T follicular helper cell (primary cell): ENCODE measurements at regions not wholly inside any gene's neighbourhood (a gene's known extent, or its start where the extent isn't known, plus 50 kb on each side); places are given as distances from the start of the nearest gene placed in this dataset.

Experiments used
- DNase-seq: peaks from one replicate; pipeline ENCODE4 v3.0.0-alpha.2; 2020; ENCODE audit warnings: low read depth

- DNase-seq: no peak
Observed at GRCh38 chr10:28250782-28251181, 52.1 kb downstream of the MPP7 start.

GRCh38 chr10:28250358-28250757 lies 52.5 kb downstream of the MPP7 start:
- no peak for DNase-seq

- DNase-seq: no peak
Observed at GRCh38 chr10:28249512-28249911, 53.4 kb downstream of the MPP7 start.

GRCh38 chr10:28248092-28248491 lies 54.8 kb downstream of the MPP7 start:
- DNase-seq: no peak

GRCh38 chr10:28246023-28246422 lies 56.8 kb downstream of the MPP7 start:
- no peak for DNase-seq

GRCh38 chr10:28243923-28244322 lies 58.9 kb downstream of the MPP7 start:
- no peak for DNase-seq

- DNase-seq: no peak
Observed at GRCh38 chr10:28242555-28243204, 60.2 kb downstream of the MPP7 start.

- peak; percentile 7 for DNase-seq
Observed at GRCh38 chr10:28241741-28242399, 61.0 kb downstream of the MPP7 start.

- DNase-seq: no peak
Observed at GRCh38 chr10:28240400-28240799, 62.5 kb downstream of the MPP7 start.

GRCh38 chr10:28236591-28236990 lies 66.3 kb downstream of the MPP7 start:
- DNase-seq: no peak

- no peak for DNase-seq
Observed at GRCh38 chr10:28220811-28221210, 82.1 kb downstream of the MPP7 start.

GRCh38 chr10:28219251-28219650 lies 83.6 kb downstream of the MPP7 start:
- no peak for DNase-seq

GRCh38 chr10:28217848-28218247 lies 85.0 kb downstream of the MPP7 start:
- DNase-seq: no peak

- no peak for DNase-seq
Observed at GRCh38 chr10:28215930-28216329, 86.9 kb downstream of the MPP7 start.

- DNase-seq: no peak
Observed at GRCh38 chr10:28214219-28214618, 88.6 kb downstream of the MPP7 start.

- DNase-seq: no peak
Observed at GRCh38 chr10:28211759-28212158, 91.1 kb downstream of the MPP7 start.

- DNase-seq: no peak
Observed at GRCh38 chr10:28207799-28208198, 95.1 kb downstream of the MPP7 start.

GRCh38 chr10:28202941-28203352 lies 99.9 kb downstream of the MPP7 start:
- DNase-seq: no peak

- no peak for DNase-seq
Observed at GRCh38 chr10:28201410-28202400, 101.2 kb downstream of the MPP7 start.

GRCh38 chr10:28200775-28201174 lies 102.1 kb downstream of the MPP7 start:
- DNase-seq: no peak

- no peak for DNase-seq
Observed at GRCh38 chr10:28199941-28200340, 102.9 kb downstream of the MPP7 start.

GRCh38 chr10:28190196-28190595 lies 112.7 kb downstream of the MPP7 start:
- DNase-seq: no peak

- DNase-seq: no peak
Observed at GRCh38 chr10:28188526-28188925, 114.3 kb downstream of the MPP7 start.
